Stimulated activated naive CD8-positive, alpha-beta T cell treated with anti-CD3 and anti-CD28 coated beads, Interleukin-15, amount 100 ng/mL, for 72 hours (primary cell): ENCODE measurements at regions not wholly inside any gene's neighbourhood (a gene's known extent, or its start where the extent isn't known, plus 50 kb on each side); places are given as distances from the start of the nearest gene placed in this dataset.
"Not testable (repeated sequence)": the region's sequence is repeated elsewhere in the genome, so short reads cannot be mapped to it uniquely, and the experiment has no call there.

ENCODE experiments used
- ATAC-seq: fragments of 150-1000 bp; cut with Tn5 transposase; 2 replicates; pipeline ENCODE4 v1.10.0; 2021; ENCODE audit warnings: mild to moderate bottlenecking, moderate library complexity
- DNase-seq, 2 donors: peaks; one replicate each; pipeline ENCODE4 v3.0.0; 2021 to 2022
- H3K27ac Mint-ChIP-seq, 2 donors: one replicate each; pipeline ENCODE4 v1.8.0; 2022; ENCODE audit warnings: mild to moderate bottlenecking in 2 of 2, mixed read lengths in 2 of 2, moderate library complexity in 2 of 2
- H3K27me3 Mint-ChIP-seq: one replicate; pipeline ENCODE4 v1.8.0; 2022; ENCODE audit warnings: mixed read lengths
- H3K4me1 Mint-ChIP-seq: one replicate; pipeline ENCODE4 v1.8.0; 2022; ENCODE audit warnings: mild to moderate bottlenecking, mixed read lengths
- H3K4me3 Mint-ChIP-seq, 2 donors: one replicate each; pipeline ENCODE4 v1.8.0; 2022; ENCODE audit warnings: mild to moderate bottlenecking in 2 of 2, mixed read lengths in 2 of 2, moderate library complexity in 1 of 2
- H3K9me3 Mint-ChIP-seq, 2 donors: one replicate each; pipeline ENCODE4 v1.8.0; 2022; ENCODE audit warnings: mixed read lengths in 2 of 2

DNA sequence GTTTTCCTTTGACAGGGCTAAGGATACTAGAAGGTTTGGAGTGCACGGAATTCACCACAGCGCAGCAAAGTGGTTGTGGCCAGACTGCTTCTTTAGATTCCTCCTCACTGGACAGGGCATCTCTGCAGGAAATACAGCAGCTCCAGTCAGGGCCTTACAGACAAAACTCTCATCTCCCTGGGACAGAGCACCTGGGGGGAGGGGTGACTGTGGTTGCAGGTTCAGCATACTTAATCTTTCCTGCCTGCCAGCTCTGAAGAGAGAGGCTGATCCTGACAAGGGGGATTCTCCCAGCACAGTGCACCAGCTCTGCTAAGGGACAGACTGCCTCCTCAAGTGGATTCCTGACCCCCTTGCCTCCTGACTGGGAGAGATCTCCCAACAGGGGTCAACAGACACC, 1257.9 kb downstream of the NXPH1 start:
- Mint-ChIP-seq H3K27ac (no peak overlapping the region), H3K9me3 (peaks cover 6 to 7% of the 10 kb centered on the region in 2 donors), H3K4me1 (no peaks in the 10 kb centered on the region), H3K4me3 (no peak overlapping the region), H3K27me3 (no peaks in the 10 kb centered on the region)
- DNase-seq (no peak), ATAC-seq (no peak)

DNA sequence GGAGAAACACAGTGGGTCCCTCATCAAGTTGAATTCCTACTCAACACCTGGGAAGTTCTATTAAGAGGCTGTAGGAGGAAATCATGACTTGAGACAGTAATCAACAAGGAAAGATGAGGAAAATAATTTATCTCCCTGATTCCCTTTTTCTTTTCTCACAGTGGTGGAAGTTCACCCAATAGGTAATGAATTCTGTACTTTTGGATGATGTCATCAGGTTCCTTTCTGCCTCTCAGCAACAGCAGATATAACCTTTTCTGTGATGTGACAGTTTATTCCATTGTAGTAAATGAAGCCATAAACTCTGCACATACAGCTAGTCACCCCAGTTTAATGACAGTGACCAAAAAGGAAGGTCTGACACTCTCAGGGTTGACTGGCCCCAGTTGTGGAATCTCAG, 1265.0 kb downstream of the NXPH1 start:
- no peaks in the 10 kb centered on the region for H3K4me1 Mint-ChIP-seq
- DNase-seq (no peak), ATAC-seq (no peak)
- H3K27me3 Mint-ChIP-seq: no peaks in the 10 kb centered on the region
- no peak overlapping the region for H3K4me3 Mint-ChIP-seq
- no peak overlapping the region for H3K27ac Mint-ChIP-seq
- peaks cover 0 to 6% of the 10 kb centered on the region in 2 donors for H3K9me3 Mint-ChIP-seq

DNA sequence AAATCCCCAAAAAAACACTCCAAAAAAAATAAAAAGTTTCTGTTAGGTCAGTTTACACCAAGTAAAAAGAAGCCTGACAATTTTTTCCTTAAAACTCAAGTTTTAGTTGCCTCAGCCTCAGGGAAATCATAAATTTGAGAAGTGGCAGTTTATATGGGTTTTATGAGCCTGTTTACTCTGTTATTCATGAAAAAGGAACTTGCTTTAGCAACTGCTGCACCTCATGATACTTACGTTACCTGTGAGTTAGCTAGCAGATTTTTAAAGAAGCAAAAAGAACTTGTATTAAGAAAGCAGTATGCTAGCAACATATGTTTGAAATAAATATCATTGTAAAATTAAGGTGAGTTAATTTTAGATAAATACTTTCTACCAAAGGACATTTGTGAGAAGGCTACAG, 1264.5 kb upstream of the PHF14 start:
- H3K4me1 Mint-ChIP-seq: no peaks in the 10 kb centered on the region

DNA sequence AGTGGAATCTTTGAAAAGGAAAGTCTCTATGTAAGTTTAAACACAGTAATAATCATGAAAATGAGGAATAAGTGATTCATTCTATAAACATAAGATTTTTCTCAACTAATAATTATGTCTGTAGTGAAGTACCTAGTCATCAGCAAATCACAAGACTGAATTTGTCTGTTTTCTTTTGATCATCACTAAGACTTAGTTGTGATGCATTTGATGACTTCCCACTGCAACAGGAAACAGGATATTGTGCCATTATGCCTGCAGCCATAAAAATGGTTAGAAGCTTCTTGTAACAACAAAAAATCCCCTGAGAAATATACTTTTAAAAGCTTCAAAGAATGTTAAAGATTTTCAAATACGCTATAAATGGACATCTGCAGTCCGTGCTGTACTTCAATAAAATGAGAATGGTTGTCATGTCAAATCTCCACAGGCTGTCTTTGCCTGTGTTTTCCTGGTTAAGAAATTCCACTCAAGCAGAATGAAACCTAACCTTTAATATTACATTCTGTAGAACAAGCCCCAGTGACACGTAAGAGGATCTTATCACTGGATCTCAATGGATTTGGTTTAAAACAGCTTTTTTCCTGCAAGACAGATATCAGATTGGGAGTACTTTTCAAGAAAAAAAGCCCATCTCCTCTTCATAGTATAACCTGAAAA, 1262.3 kb upstream of the PHF14 start:
- no peak overlapping the region for H3K27ac Mint-ChIP-seq
- no peaks in the 10 kb centered on the region for H3K4me1 Mint-ChIP-seq
- H3K9me3 Mint-ChIP-seq: no peaks in the 10 kb centered on the region
- no peaks in the 10 kb centered on the region for H3K27me3 Mint-ChIP-seq
- DNase-seq (no peak), ATAC-seq (no peak)
- H3K4me3 Mint-ChIP-seq: no peak overlapping the region

More for the DNA sequence above, 1264.5 kb upstream of the PHF14 start:
- no peak for DNase-seq
- no peaks in the 10 kb centered on the region for H3K27me3 Mint-ChIP-seq
- no peaks in the 10 kb centered on the region for H3K9me3 Mint-ChIP-seq
- H3K4me3 Mint-ChIP-seq: no peak overlapping the region
- no peak for ATAC-seq
- H3K27ac Mint-ChIP-seq: no peak overlapping the region

DNA sequence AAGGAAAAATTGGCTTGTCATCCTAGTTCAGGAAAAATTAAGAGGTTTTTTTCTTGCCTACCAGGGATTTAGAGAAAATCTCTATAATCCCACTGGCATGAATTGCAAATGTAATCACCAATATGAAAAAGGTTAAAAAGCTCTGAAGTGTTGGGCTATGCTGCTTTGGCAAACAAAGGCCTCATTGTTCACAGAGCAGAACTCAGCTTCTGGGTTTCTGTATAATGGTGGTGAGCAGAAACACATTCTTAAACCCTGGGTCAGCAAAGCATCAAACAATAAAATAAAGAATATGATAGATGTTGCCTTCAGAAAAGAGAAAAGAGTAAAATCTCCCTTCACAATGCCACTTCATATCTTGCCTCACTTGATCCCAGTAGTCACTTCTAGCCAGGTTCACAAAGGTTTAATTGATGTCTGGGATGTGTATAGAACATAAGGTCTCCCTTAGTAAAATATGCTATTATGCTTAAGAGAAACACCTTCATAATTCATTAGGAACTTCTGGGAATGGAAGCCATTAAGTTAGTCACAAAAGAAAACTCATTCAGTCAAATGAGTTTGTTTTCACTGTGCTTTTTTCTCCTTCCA, 1255.5 kb upstream of the PHF14 start:
- Mint-ChIP-seq H3K9me3 (peaks cover 0 to 10% of the 10 kb centered on the region in 2 donors), H3K4me1 (no peaks in the 10 kb centered on the region), H3K4me3 (no peak overlapping the region), H3K27me3 (no peaks in the 10 kb centered on the region), H3K27ac (no peak overlapping the region)
- no peak for ATAC-seq
- DNase-seq: no peak

DNA sequence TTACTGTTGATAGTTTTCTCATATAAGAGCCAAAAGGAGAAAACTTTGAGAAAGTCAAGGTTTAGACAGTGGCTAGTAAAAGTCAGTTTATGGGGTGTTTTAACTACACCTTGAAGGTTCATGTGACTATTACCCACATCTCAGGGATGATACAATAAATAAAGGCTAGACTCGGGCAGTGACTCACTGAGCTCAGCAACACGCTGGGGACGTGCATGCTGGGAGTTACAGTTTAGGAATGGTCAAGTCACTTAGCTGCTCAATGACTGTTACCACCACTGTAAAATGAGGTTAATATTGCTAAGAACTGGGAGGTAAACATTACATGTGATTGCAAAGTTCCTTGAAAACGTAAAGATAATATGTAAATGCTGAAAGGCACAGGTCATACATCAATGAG, 1254.4 kb upstream of the PHF14 start:
- H3K27me3 Mint-ChIP-seq: no peaks in the 10 kb centered on the region
- no peak for DNase-seq
- peaks cover 0 to 10% of the 10 kb centered on the region in 2 donors for H3K9me3 Mint-ChIP-seq
- no peak for ATAC-seq
- H3K27ac Mint-ChIP-seq: no peak overlapping the region
- H3K4me3 Mint-ChIP-seq: no peak overlapping the region
- H3K4me1 Mint-ChIP-seq: no peaks in the 10 kb centered on the region

DNA sequence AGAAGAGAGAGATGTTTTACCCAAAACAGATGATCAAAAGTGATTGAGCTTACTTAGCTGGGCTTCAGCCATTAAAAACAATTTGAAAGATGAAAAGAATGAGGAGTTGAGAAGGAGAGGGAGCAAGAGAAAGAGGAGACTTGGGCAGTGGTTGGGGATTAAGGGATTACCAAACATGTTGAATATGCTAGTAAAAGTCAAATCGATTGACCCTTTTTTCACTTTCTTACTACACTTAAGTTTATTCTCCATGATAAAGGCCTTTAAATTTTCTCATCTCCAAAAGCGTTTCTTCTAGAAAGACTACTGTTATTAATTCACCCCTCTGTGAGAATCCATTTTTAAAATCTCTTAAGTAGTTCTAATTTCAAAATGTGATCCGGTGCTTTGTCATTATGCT, 1254.0 kb upstream of the PHF14 start:
- no peak overlapping the region for H3K4me3 Mint-ChIP-seq
- ATAC-seq: no peak
- DNase-seq: no peak
- H3K27me3 Mint-ChIP-seq: no peaks in the 10 kb centered on the region
- H3K9me3 Mint-ChIP-seq: peaks cover 0 to 10% of the 10 kb centered on the region in 2 donors
- no peak overlapping the region for H3K27ac Mint-ChIP-seq
- no peaks in the 10 kb centered on the region for H3K4me1 Mint-ChIP-seq

DNA sequence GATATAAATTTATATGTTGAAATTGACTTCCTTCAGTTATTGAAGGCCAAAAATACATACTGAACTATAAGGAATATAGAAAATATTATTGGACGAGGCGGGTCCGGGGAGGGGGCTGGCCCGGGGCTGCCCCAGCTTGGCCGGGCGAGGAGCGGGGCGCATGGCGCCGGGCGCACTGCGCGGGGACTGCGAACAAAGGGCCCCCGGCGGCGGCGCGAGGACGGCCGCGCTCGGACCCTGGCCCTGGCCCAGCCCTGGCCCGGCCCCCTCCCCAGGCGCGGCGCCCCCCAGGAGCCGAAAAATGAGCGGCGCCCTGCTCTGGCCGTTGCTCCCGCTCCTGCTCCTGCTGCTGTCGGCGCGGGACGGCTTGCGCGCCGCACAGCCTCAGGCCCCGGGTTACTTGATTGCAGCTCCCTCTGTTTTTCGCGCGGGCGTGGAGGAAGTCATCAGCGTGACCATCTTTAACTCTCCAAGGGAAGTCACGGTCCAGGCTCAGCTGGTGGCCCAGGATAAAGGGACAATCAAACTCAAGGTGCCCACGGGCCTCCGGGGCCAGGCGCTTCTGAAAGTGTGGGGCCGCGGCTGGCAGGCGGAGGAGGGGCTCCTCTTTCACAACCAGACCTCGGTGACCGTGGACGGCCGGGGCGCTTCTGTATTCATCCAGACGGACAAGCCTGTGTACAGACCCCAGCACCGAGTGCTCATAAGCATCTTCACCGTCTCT, 1247.6 kb upstream of the PHF14 start:
- not testable (repeated sequence) for H3K27ac Mint-ChIP-seq, H3K9me3 Mint-ChIP-seq, H3K27me3 Mint-ChIP-seq, H3K4me3 Mint-ChIP-seq, DNase-seq, H3K4me1 Mint-ChIP-seq
- peak; percentile 85 for ATAC-seq

DNA sequence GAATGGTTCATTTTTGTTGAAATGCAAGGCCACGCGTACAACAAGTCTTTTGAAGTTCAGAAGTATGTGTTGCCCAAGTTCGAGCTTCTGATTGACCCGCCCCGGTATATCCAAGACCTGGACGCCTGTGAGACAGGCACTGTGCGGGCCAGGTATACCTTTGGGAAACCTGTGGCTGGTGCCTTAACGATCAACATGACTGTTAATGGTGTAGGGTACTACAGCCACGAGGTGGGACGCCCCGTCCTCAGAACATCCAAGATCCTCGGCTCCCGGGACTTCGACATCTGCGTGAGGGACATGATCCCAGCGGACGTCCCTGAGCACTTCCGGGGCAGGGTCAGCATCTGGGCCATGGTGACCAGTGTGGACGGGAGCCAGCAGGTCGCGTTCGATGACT, 1246.9 kb upstream of the PHF14 start:
- H3K4me1 Mint-ChIP-seq: not testable (repeated sequence)

DNA sequence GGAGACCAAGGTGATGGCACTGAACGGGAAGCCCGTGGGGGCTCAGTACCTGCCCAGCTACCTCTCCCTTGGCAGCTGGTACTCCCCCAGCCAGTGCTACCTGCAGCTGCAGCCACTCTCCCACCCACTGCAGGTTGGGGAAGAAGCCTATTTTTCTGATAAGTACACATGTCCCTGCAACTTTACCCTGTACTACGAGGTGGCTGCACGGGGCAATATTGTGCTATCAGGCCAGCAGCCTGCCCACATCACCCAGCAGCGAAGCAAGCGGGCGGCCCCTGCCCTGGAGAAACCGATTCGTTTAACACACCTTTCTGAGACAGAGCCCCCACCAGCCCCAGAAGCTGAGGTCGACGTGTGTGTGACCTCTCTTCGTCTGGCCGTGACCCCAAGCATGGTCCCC, 1246.2 kb upstream of the PHF14 start:
- H3K27me3 Mint-ChIP-seq, ATAC-seq, H3K4me1 Mint-ChIP-seq, H3K4me3 Mint-ChIP-seq, H3K27ac Mint-ChIP-seq, H3K9me3 Mint-ChIP-seq, DNase-seq: not testable (repeated sequence)

More for the DNA sequence above, 1246.9 kb upstream of the PHF14 start:
- DNase-seq, H3K27me3 Mint-ChIP-seq, H3K9me3 Mint-ChIP-seq, H3K4me3 Mint-ChIP-seq, H3K27ac Mint-ChIP-seq: not testable (repeated sequence)
- peak; percentile 33 for ATAC-seq

DNA sequence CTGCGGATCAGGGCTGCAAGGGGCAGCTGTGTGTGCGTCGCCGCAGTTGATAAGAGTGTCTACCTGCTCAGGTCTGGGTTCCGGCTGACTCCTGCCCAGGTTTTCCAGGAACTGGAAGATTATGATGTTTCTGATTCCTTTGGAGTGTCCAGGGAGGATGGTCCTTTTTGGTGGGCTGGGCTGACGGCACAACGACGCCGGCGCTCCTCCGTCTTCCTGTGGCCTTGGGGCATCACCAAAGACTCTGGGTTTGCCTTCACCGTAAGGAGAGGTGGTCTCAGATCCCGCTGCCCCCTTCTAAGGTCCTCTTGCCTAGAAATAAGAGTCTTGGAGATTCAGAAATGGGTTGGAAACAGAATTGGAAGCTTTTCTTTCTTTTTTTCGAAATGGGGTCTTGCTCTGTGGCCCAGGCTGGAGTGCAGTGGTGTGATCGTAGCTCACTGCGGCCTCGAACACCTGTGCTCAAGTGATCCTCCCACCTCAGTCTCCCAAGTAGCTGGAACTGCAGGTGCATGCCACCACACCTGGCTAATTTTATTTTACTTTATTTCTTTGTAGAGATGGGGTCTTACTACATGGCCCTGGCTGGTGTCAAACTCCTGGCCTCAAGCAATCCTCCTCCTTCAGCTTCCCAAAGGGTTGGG, 1245.5 kb upstream of the PHF14 start:
- H3K4me3 Mint-ChIP-seq, ATAC-seq, H3K27ac Mint-ChIP-seq, H3K9me3 Mint-ChIP-seq, DNase-seq, H3K27me3 Mint-ChIP-seq, H3K4me1 Mint-ChIP-seq: not testable (repeated sequence)

DNA sequence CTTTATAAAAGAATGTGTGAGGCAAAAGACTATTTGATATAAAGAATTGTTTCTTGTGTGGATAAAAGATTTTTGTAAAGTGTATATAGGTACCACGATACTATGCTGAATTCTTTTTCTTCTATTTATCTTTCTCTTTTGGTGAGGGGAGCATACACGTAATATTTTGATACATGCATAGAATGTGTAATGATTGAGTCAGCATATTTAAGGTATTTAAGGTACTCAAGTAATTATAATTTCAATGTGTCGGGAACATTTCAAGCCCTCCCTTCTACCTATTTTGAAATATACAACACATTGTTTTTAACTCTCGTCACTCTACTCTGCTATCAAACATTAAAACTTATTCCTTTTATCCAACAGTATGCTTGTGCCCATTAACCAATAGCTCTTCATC, 1221.6 kb upstream of the PHF14 start:
- DNase-seq (no peak), ATAC-seq (no peak)
- Mint-ChIP-seq H3K9me3 (peaks cover 15 to 22% of the 10 kb centered on the region in 2 donors), H3K4me3 (no peak overlapping the region), H3K27ac (no peak overlapping the region), H3K27me3 (no peaks in the 10 kb centered on the region), H3K4me1 (no peaks in the 10 kb centered on the region)

DNA sequence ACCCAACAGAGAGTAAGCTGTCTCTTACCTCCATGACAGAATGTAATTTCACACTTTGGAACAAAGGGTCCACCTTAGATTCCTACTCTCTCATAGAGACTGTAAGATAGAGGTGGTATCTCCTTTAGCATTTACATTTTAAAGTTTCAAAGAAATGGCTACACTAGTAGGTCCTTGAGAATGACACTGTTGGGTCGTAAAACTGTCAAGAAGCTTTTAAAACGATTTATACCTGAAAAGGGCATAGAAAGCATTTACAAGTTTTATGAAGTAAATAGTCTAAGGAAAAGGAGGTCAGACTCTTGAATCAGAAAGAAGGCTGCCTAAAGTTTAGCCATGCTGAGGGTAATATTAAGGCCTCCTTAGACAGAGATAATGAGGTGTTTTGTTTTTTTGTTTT, 1212.4 kb upstream of the PHF14 start:
- no peak for DNase-seq
- no peaks in the 10 kb centered on the region for H3K27me3 Mint-ChIP-seq

DNA sequence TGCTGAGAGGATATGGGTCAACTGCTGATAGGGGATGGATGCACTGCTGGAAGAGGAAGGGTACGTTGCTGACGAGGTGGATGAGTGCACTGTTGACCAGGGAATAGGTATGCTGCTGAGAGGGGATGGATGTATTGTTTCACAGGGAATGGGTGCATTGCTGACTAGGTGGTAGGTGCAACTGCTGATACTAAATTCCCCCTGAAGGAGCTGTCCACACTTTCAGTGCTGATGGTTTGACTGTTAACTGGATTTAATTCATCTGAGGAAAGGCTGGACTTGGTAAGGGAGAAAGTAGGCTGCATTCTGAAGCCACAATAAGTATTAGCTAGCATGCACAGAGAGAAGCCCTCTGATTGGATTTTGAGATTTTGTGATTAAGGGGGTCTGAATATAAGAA, 1196.8 kb upstream of the PHF14 start:
- H3K4me1 Mint-ChIP-seq: no peaks in the 10 kb centered on the region
- H3K27ac Mint-ChIP-seq: no peak overlapping the region
- H3K9me3 Mint-ChIP-seq: peaks cover 11 to 13% of the 10 kb centered on the region in 2 donors
- H3K4me3 Mint-ChIP-seq: no peak overlapping the region
- DNase-seq (no peak), ATAC-seq (no peak)
- H3K27me3 Mint-ChIP-seq: no peaks in the 10 kb centered on the region

More for the DNA sequence above, 1212.4 kb upstream of the PHF14 start:
- Mint-ChIP-seq H3K4me3 (no peak overlapping the region), H3K9me3 (no peaks in the 10 kb centered on the region), H3K27ac (no peak overlapping the region), H3K4me1 (no peaks in the 10 kb centered on the region)
- no peak for ATAC-seq

DNA sequence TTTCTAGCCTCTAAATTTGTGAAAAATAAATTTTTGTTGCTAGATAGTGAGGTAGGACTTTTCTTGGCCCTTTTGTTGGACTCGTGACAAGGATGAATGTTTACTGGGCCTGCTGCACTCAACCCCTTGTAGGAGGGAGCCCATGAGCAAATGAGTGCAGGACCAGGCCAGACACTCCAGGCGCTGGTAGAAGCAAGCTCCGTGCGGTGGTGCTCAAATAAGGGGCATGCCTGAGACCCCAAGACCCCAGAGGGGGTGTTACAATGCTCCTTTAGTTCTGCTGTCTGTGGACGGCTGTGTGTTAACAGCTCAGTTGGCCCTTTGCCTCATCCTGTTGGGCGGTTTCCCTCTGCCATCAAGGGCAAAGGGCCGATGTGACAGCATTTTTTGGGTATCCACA, 1195.3 kb upstream of the PHF14 start:
- Mint-ChIP-seq H3K9me3 (peaks cover 8 to 11% of the 10 kb centered on the region in 2 donors), H3K27ac (no peak overlapping the region), H3K4me3 (no peak overlapping the region), H3K27me3 (no peaks in the 10 kb centered on the region), H3K4me1 (no peaks in the 10 kb centered on the region)
- ATAC-seq (no peak), DNase-seq (no peak)

DNA sequence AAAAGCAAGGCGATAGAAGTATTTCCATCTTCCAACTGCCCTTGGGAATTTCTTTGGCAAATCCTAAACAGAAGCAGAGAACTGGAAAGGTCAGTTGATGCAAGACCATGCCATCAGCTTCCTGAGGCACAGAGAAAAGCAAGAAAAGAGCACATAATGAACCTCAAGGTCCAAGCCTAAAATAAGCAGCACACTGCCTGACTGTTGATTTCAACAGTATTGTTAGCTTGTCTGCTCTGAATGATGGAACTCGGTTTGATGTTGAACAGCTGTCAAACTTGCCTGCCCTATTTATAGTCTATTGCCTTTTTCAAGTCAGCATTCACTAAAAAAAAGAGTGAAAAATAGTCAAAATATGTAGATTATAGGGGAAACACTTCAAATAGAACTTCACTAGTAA, 1192.0 kb upstream of the PHF14 start:
- Mint-ChIP-seq H3K4me1 (no peaks in the 10 kb centered on the region), H3K4me3 (no peak overlapping the region), H3K27ac (no peak overlapping the region), H3K9me3 (peaks cover 10 to 14% of the 10 kb centered on the region in 2 donors), H3K27me3 (no peaks in the 10 kb centered on the region)
- no peak for ATAC-seq
- no peak for DNase-seq
